ENCODE measurements at regions not wholly inside any gene's neighbourhood (a gene's known extent, or its start where the extent isn't known, plus 50 kb on each side); places are given as distances from the start of the nearest gene placed in this dataset.
"Not testable (repeated sequence)": the region's sequence is repeated elsewhere in the genome, so short reads cannot be mapped to it uniquely, and the experiment has no call there.

DNA sequence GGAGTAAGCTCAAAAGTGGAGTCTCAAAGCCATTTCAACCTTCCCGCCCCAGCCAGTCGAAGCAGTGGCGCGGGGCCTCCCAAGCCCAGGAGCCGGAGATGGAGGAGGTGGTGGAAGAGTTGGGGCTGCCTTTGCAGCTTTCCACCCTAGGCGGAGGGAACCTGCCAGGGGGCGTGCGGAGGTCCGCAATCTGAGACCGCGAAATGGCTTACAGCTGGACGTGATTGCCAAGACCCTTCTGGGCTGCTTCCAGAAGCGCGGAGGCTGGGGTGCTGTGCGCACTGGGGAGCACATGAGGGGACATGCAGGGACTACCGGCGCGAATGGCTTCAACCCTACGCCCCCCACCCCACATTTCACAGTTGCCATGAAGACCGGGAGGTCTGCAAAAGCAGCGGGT is 86.2 kb downstream of the PRR15 start:
- DNase-seq (ENCODE audit: low spot score) = no peak

DNA sequence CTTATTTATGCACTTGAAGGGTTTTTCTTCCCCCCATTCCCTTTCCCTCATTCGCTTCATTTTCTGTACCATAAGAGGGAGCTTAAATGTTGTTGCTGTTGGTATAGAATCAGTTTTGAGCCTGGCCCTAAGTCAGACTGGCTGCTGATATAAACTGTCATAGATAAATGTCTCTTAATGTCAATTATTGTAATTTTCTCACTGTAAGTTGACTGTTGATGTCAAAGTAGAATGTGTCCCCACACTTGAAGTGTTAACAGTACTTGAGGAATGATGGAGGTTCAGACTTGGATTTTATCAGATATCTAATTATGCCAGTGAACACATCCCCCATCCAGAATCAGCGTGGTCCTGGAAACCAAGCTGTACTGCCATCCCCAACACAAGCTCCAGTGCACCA is 87.8 kb downstream of the PRR15 start:
- DNase-seq (ENCODE audit: low spot score) = no peak

DNA sequence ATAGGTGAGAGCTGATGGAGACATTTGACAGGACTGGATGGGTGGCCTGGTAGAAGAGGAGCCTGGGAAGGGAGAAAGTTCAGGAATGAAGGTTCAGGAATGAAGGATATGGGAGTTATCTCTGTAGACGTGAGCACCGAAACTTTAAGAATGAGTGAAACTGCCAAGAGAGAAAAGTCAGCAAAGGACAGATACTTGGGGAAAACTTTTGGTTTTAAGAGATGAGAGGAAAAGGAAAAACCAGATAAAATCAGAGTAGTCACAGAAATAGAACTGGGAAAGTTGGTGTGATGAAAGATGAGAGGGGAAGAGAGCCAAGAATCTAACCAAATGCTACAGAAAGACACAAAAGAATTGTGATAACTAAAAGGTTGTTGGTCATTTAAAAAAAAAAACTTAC is 88.9 kb downstream of the PRR15 start:
- no peak for DNase-seq (ENCODE audit: low spot score)

DNA sequence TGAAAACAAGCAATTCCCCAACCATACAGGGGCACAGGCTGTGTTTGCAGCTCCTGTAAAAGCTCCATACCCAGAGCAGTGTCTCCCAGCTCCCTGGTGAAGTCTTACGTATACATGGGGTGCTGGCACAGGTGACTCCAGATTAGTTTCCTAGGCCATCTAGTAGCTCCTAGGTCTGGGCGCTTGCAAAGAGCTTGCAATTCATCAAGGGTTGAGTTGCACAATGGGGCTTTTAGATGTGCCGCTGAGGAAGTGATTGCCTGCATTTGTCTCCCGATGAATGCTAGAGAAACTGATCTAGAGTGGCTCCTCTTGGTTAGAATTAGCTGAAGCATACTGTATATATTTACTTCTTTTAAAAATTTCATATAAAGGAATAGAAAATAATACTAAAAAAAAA is 90.7 kb downstream of the PRR15 start:
- DNase-seq (ENCODE audit: low spot score) = not testable (repeated sequence)

DNA sequence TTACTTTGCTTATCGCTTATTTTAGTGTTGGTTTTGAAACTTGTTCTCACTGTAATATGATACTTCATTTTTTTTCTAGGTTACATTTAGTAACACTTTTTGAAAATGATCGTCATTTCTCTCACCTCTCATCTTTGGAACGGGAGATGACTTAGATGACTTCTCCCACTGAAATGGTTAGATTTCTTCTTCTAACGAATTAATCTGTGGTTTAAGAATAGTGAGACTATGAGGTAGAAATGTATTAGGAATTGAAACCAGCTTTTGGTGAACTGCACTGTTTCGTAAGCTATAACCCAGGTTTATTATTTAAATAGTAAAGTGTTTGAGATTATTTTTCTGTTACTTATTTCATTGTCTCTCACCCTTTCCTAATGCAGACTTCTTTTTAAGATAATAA is 93.7 kb downstream of the PRR15 start:
- no peak for DNase-seq (ENCODE audit: low spot score)

DNA sequence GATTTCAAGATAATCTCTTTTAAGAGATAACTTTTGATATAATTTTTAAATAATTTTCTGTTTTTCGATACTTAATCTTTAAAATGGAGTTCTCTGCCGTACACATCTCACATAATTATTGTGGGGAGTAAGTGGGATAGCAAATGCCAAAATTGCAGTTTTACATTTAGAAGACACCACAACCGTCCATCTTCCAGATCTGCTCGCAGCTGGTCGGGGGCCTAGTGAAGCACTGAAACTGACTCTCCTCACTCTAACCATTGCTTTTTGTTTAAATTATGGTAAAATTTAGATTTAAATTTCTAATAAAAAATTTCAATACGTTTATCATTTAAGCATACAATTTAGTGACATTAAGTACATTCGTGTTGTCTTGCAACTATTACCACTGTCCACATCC is 94.2 kb downstream of the PRR15 start:
- no peak for DNase-seq (ENCODE audit: low spot score)

DNA sequence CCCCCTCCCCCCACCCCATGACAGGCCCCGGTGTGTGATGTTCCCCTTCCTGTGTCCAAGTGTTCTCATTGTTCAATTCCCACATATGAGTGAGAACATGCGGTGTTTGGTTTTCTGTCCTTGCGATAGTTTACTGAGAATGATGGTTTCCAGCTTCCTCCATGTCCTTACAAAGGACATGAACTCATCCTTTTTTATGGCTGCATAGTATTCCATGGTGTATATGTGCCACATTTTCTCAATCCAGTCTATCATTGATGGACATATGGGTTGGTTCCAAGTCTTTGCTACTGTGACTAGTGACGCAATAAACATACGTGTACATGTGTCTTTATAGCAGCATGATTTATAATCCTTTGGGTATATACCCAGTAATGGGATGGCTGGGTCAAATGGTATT is 95.6 kb downstream of the PRR15 start:
- DNase-seq (ENCODE audit: low spot score) = not testable (repeated sequence)

DNA sequence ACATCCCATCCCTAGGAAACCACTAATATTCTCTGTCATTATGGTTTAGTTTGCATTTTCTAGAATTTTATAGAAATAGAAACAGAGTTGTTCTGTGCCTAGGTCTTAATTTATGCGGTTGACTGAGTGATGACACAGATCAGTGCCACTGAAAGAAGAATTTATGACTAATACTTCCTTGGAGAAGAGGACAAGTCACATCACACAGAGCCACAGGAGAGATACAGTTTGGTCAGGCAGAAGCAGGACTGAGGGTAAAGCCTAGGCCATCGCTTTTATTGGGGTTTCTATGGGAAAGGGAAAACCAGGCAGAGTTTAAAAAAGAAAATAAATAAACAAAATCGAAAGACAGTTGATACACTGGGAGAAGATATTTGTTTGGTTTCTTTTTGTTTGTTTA is 99.3 kb downstream of the PRR15 start:
- DNase-seq (ENCODE audit: low spot score) = not testable (repeated sequence)

DNA sequence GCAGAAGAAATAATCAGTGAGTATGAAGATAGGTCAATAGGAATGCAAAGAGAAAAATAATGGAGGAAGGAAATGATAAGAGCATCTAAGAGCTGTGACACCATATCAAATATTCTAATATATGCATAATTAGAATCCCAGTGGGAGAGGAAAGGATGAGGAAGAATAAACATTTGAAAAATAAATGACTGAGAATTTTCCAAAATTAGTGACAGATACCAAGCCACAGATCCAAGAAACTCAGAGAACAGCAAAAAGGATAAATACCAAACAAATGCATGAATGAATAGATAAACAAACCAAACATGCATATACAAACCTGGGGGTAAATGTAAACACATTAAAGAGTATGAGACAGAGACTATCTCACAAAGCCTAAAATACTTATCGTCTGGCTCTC is 101.4 kb downstream of the PRR15 start:
- DNase-seq (ENCODE audit: low spot score) = not testable (repeated sequence)

DNA sequence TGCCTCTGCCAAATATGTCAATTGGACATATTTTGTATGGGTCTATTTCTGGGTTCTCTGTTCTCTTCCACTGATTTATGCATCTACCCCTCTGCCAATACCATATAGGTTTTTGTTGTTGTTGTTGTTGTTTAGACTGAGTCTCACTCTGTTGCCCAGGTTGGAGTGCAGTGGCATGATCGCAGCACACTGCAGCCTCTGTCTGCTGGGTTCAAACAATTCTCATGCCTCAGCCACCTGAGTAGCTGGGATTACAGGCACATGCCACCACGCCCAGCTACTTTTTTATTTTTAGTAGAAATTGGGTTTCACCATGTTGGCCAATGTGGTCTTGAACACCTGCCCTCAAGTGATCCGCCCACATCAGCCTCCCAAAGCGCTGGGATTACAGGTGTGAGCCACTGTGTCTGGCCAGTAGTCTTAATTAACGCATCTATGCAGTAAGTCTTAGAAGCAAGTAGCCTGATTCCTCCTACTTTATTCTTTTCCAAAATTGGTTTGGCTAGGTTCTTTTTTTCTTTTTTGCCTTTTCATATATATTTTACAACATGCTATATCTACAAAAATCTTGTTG is 103.5 kb downstream of the PRR15 start:
- DNase-seq (ENCODE audit: low spot score) = not testable (repeated sequence)

DNA sequence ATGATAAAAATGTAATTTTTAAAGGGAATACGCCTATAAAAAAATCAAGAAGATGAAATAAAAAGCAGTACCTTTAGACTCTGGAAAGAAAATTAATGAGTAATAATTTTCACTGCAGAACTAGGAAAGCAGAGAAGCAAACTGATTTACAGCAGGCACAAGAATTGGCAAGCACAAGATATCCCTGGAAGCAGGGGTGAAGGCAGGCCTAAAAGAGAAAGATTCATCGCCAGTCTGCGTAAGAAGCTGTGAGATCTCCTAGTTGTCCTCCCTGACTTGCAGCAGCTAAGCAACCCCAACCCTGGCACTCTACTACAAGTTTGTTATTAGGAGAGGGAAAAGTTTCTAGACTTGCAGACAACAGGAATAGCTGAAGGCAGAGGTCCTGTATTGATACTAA is 107.7 kb downstream of the PRR15 start:
- not testable (repeated sequence) for DNase-seq (ENCODE audit: low spot score)

DNA sequence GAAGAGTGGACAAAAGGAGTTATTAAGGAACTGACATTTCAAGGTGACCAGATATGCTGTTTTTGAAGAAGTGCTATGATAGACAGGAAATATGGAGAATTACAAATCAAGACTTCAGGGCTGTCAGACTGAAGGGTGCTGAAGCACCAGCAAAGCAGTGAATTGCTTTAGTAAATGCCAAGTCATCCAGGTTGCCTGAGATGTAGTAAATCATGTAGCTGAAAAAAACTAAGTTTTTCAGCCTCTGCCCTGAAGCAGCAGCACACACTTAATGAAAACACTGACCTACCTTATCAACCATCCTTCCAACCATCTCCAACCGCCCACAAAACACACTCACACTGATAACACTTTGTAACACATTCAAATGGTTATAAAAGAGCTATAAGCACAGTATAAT is 110.0 kb downstream of the PRR15 start:
- not testable (repeated sequence) for DNase-seq (ENCODE audit: low spot score)

DNA sequence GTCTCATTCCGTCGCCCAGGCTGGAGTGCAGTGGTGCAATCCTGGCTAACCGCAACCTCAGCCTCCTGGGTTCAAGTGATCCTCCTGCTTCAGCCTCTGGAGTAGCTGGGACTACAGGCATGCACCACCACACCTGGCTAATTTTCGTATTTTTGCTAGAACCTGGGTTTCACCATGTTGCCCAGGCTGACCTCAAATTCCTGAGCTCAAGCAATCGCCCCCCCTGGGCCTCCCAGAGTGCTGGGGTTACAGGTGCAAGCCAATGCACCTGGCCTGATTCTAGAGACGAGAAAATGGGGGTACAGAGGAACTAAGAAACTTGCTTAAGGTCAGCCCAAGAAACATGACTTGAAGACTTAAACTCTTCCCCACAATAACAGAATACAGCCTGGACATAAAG is 111.0 kb downstream of the PRR15 start:
- not testable (repeated sequence) for DNase-seq (ENCODE audit: low spot score)

DNA sequence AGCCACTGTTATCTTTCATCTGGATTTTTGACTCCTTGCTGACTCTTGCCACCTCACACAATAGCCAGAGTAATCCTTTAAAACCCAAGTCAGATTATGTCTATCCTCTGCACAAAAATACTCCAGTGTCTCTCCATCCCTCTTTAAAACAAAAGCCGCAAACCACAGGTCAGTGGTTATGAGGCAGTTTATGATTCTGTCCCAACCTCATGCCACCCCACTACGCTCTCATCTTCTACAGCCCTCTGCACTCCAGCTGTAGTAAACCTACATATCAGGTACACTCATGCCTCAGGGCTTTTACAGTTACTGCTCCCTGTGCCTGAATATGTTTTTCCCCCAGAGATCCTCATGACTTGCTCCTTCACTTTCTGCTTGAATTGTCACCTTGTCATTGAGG is 113.6 kb downstream of the PRR15 start:
- DNase-seq (ENCODE audit: low spot score) = not testable (repeated sequence)

DNA sequence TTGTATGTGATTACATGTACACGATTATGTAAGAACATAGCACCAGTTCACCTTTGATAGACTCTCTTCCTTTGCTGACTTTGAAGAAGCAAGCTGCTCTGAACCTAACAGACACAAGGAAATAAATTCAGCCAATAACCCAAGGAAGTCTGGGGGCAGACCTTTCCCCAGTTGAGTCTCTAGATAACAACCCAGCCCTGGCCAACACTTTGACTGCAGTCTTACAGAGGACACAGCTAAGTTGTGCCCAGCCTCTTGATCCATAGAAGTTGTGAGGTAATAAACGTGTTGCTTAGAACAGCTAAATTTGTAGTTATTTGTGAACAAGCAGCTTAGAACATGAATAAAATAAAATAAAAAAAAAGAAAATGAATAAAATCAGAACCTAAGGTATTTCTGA is 116.3 kb downstream of the PRR15 start:
- not testable (repeated sequence) for DNase-seq (ENCODE audit: low spot score)

DNA sequence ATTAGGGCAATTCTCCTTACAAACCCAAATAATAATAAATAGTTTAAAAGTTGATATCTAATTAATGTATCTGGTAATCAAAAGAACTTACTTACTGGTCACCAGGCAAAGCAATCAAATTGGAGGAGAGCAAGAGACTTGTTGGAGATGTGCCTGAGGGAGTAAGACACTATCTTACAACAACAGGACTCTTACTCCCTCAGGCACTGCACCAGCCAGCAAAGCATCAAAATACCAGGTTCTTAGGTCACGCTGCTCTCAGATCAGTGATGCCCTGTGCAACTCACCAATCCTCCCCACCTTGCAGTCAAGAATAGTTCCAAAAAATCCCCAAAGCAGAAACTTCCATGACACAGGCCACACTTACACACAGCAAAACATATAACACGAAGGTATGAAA is 117.0 kb downstream of the PRR15 start:
- DNase-seq (ENCODE audit: low spot score) = not testable (repeated sequence)

DNA sequence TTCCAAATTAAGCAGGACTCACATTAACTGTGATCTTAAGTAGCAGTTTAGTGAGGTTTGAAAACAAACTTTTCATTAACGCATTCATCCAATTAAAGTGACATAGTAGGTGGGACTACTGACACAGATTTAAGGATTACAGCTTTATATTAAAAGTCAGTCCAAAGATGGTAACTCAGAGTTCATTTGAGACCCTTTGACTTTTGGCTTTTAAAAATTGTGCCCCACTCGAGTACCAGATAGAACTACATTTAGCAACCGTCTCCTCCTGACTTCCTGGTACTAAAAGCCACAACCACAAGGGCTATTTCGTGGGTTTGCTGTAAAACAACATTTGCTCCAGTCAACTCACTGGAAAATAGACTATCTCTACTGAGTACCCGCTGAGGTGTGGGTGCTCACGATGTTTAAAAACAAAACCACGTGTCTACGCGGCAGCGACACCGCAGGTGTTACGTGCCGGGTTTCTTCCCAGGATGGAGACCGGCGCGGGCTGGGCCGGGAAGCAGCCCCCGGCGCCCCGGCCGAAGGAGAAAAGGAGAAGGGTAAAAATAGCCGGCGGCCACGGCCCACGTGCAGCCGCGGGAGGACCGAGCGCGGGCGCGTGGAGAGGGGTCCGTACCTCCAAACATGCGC is 120.6 kb downstream of the PRR15 start:
- not testable (repeated sequence) for DNase-seq (ENCODE audit: low spot score)

DNA sequence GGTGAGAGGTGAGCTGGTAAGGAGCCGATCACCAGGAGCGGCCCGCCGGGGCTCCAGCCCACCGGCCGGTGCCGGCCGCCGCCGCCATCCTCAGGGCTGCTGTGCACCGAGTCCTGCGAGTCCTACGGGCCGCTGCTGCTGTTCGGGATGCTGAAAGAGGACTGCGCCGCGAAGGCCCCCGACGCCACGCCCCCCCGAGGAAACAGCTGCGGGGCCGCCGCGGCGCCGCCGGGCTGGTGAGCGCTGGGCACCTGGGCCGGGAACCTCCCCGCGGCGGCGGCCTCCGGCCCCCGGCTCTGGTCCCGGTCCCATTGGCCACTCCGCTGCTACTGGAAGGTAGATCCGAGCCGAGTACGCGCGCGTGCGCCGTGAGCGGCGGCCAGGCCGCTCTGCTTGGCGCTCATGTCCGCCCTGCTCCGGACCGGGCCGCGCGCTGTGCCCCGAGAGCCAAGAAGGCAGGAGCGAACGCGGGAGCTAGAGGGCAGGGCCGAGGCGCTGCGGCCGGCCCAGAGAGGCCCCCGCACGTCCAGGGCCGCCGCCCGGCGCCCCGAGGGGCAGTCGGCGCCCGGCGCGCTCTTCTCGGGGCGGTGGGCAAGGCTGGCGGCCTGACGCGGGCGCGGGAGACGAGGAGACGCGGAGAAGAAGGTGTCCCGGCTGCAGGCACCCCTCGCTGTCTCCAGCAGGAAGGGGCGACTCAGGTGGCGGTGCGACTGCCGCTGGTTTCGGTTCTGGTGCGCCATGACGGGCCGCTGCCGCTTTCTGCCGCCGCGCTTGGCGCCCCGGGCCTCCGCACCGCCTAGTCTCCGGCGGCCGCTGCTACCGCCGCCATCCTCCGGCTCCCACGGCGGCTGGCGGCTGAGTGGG is 121.3 kb upstream of the WIPF3 start:
- peak; percentile 44 for DNase-seq (ENCODE audit: low spot score)

DNA sequence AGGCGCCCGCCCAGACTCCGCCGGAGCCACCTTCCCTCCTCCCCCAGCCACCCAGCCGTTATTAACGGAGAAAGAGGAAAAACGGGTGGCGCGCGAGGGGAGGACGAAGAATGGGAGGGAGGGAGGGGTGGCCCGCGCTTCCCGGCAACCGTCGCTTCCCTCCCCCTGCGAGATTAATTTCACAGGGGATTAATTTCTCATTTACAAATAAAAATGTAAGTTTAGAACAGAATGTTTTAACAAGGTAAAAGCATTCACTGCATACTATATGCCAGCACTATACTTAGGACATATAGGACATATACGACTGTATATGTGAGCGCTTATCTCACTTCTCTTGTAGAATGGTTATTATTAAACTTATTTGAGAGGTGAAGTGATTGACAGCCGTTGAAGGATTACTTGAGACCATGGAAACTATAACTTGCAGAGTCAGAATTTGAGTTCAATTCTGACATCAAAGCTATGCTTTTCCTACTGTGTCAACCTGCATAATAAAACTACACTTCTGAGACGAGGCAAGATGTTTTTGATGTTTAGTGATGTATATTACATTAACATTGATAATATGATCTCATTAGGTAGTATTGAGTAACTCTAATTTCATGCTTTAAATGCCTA is 120.5 kb upstream of the WIPF3 start:
- peak; percentile 7 for DNase-seq (ENCODE audit: low spot score)

DNA sequence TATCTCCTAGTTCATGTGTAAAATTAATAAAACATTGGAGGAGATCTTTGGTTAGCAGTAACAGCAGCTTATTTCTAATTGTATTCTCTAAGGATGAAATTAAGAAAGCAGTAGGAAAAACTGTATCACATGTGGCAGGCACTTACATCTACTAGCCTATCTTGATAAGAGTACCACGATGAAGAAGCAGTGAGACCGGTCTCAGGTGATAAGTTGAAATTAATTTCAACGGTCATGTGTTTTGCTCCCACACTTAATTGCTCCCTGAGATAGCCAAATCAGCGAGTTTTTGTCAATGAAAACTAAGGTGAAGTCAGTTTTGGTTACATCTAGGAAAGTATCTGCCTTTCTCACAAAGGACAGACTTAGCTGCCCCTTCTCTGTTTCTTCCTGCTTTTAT is 115.8 kb upstream of the WIPF3 start:
- DNase-seq (ENCODE audit: low spot score) = not testable (repeated sequence)

DNA sequence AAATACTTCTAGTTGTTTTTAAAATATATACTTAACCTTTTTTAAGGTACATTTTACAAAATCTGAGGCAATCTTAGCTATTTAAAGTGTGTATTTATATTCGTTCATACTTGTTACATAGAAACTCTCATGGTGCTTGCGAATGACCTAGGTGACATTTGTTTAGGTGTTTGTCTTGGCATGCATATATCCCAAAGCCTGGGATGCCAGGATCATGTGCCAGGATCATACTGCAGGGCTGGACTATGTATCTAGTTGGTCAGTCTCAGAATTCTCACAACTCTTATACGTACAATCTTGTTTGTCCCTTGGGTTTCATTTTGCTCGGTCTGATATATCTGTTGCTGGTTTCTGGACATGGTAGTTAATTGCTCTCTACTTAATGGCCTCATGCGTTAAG is 109.9 kb upstream of the WIPF3 start:
- DNase-seq (ENCODE audit: low spot score) = not testable (repeated sequence)

DNA sequence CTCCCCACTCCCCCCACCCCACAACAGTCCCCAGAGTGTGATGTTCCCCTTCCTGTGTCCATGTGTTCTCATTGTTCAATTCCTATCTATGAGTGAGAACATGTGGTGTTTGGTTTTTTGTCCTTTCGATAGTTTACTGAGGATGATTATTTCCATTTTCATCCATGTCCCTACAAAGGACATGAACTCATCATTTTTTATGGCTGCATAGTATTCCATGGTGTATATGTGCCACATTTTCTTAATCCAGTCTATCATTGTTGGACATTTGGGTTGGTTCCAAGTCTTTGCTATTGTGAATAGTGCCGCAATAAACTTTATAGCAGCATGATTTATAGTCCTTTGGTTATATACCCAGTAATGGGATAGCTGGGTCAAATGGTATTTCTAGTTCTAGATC is 106.6 kb upstream of the WIPF3 start:
- DNase-seq (ENCODE audit: low spot score) = not testable (repeated sequence)

Measured in A172 (cell line).